ENCODE measurements at regions not wholly inside any gene's neighbourhood (a gene's known extent, or its start where the extent isn't known, plus 50 kb on each side); places are given as distances from the start of the nearest gene placed in this dataset.

DNA sequence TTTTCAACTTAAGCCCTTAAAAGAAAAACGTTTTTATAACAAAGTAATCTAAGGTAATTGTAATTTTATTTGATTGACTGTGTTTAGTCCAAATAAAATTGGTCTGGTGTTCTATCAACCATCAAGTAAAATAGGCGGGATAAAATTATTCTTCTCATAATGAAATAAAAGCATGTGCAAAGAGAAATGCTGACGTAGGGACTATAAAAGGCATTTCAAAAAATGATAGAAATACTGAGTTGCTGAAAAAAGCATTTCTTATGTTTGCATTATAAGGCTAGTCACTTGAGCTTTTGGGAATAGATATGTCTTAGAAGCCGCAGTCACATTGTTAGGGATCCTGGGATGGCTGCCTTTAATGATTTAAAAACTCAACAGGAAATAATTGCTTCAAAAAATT is 608.0 kb upstream of the JAG1 start:
- no peak for DNase-seq
- H3K4me1 ChIP-seq = no peaks in the 10 kb centered on the region
- TF ChIP-seq, protein P1, sequence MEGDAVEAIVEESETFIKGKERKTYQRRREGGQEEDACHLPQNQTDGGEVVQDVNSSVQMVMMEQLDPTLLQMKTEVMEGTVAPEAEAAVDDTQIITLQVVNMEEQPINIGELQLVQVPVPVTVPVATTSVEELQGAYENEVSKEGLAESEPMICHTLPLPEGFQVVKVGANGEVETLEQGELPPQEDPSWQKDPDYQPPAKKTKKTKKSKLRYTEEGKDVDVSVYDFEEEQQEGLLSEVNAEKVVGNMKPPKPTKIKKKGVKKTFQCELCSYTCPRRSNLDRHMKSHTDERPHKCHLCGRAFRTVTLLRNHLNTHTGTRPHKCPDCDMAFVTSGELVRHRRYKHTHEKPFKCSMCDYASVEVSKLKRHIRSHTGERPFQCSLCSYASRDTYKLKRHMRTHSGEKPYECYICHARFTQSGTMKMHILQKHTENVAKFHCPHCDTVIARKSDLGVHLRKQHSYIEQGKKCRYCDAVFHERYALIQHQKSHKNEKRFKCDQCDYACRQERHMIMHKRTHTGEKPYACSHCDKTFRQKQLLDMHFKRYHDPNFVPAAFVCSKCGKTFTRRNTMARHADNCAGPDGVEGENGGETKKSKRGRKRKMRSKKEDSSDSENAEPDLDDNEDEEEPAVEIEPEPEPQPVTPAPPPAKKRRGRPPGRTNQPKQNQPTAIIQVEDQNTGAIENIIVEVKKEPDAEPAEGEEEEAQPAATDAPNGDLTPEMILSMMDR (IDR thresholded peaks at IDR 0.05) = no peak
- intact Hi-C loops (cut with DNase I) = no loop called here
- ATAC-seq = no peak
- no peak overlapping the region for H3K4me3 ChIP-seq
- H3K27ac ChIP-seq = no peak overlapping the region
- no peaks in the 10 kb centered on the region for H3K27me3 ChIP-seq (ENCODE audit: low read depth)
- H3K9me3 ChIP-seq = no peaks in the 10 kb centered on the region
- H3K36me3 ChIP-seq = no peaks in the 10 kb centered on the region

GRCh38 chr20:11287126-11287525 is 613.3 kb upstream of the JAG1 start:
- intact Hi-C loops (cut with DNase I) = no loop called here
- no peak overlapping the region for H3K4me3 ChIP-seq
- TF ChIP-seq, protein P1 (IDR thresholded peaks at IDR 0.05) = no peak
- H3K27me3 ChIP-seq (ENCODE audit: low read depth) = no peaks in the 10 kb centered on the region
- ATAC-seq (no peak), DNase-seq (no peak)
- H3K27ac ChIP-seq = no peak overlapping the region
- no peaks in the 10 kb centered on the region for H3K9me3 ChIP-seq
- H3K36me3 ChIP-seq = no peaks in the 10 kb centered on the region
- no peaks in the 10 kb centered on the region for H3K4me1 ChIP-seq

DNA sequence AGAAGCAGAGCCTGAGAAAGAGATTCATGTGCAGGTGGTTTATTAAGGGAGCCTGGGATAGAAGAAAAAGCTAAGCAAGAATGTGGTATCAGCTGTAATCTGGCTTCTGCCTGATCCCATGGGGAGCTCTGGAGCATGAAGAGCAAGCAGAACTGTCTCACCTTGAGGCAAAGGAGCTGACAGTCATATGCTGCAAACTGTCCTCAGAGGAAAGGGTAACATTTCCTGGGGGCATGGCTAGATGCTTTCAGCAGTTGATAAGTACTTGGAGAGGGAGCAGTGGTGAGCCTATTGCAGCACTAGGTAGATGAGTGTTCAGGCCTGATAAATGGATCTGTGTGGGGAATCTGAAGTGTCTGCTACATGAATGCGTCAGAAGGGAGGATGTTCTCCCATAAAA is 621.5 kb upstream of the BTBD3 start:
- intact Hi-C loops (cut with DNase I) = no loop called here
- no peaks in the 10 kb centered on the region for H3K9me3 ChIP-seq
- H3K4me1 ChIP-seq = no peaks in the 10 kb centered on the region
- TF ChIP-seq, protein P1 (IDR thresholded peaks at IDR 0.05) = no peak
- DNase-seq = no peak
- H3K27me3 ChIP-seq (ENCODE audit: low read depth) = no peaks in the 10 kb centered on the region
- no peak overlapping the region for H3K4me3 ChIP-seq
- no peaks in the 10 kb centered on the region for H3K36me3 ChIP-seq
- H3K27ac ChIP-seq = no peak overlapping the region
- ATAC-seq = no peak

GRCh38 chr20:11296951-11297350 is 620.7 kb upstream of the BTBD3 start:
- Histone ChIP-seq H3K4me3 (no peak overlapping the region), H3K27me3 (ENCODE audit: low read depth) (no peaks in the 10 kb centered on the region), H3K27ac (no peak overlapping the region), H3K4me1 (no peaks in the 10 kb centered on the region), H3K9me3 (no peaks in the 10 kb centered on the region), H3K36me3 (no peaks in the 10 kb centered on the region)
- TF ChIP-seq, protein P1 (IDR thresholded peaks at IDR 0.05) = no peak
- DNase-seq (no peak), ATAC-seq (no peak)
- intact Hi-C loops (cut with DNase I) = no loop called here

- no peak overlapping the region for H3K4me3 ChIP-seq
- ATAC-seq (no peak), DNase-seq (no peak)
- H3K36me3 ChIP-seq = no peaks in the 10 kb centered on the region
- no peaks in the 10 kb centered on the region for H3K4me1 ChIP-seq
- no peak overlapping the region for H3K27ac ChIP-seq
- H3K27me3 ChIP-seq (ENCODE audit: low read depth) = no peaks in the 10 kb centered on the region
- intact Hi-C loops (cut with DNase I) = no loop called here
- H3K9me3 ChIP-seq = no peaks in the 10 kb centered on the region
- TF ChIP-seq, protein P1 (IDR thresholded peaks at IDR 0.05) = no peak
Observed at GRCh38 chr20:11301699-11302098, 616.0 kb upstream of the BTBD3 start.

DNA sequence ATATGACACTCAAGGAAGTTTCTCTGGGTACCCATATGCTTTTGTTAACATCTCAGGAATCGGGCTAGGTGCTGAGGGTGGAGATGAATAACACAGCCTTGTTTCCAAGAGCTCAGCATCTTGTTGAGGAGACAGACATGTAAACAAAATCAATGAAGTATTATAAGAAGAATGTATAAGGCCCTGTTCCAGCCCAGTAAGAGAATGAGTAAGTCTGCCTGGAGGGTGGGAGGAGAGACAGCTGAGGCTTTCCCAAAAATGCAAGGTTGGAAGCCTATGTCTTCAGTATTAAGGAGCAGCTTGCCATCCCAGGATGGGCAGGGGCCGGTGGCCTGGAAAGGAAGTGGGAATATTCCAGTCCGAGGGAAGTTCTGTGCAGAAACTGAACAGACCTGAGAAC is 615.3 kb upstream of the BTBD3 start:
- Histone ChIP-seq H3K27me3 (ENCODE audit: low read depth) (no peaks in the 10 kb centered on the region), H3K4me3 (no peak overlapping the region), H3K27ac (no peak overlapping the region), H3K4me1 (no peaks in the 10 kb centered on the region), H3K9me3 (no peaks in the 10 kb centered on the region), H3K36me3 (no peaks in the 10 kb centered on the region)
- TF ChIP-seq, protein P1 (IDR thresholded peaks at IDR 0.05) = no peak
- ATAC-seq (no peak), DNase-seq (no peak)
- intact Hi-C loops (cut with DNase I) = no loop called here
